ENCODE measurements at regions not wholly inside any gene's neighbourhood (a gene's known extent, or its start where the extent isn't known, plus 50 kb on each side); places are given as distances from the start of the nearest gene placed in this dataset.
"Not testable (repeated sequence)": the region's sequence is repeated elsewhere in the genome, so short reads cannot be mapped to it uniquely, and the experiment has no call there.

DNA sequence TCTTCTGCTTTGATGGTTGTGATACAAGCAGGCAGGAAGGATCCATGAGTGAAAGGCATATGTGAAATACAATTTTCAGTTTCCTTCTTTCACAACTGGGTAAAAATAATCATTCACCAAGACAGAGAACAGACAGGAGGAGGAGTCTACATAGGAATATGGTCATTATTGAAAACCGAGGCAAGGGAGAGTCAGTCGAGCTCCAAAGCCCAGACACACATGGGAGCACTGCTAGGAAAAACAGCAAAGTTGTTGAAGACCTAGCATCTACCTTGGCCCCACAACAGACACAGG, 260.6 kb downstream of the ERMARD start:
- Mint-ChIP-seq H3K36me3 (ENCODE audit: low read depth) (no peaks in the 10 kb centered on the region), H3K27ac (no peak overlapping the region), H3K4me3 (no peak overlapping the region), H3K27me3 (peaks cover 32% of the 10 kb centered on the region), H3K9me3 (no peaks in the 10 kb centered on the region), H3K4me1 (ENCODE audit: low read depth) (no peaks in the 10 kb centered on the region)

DNA sequence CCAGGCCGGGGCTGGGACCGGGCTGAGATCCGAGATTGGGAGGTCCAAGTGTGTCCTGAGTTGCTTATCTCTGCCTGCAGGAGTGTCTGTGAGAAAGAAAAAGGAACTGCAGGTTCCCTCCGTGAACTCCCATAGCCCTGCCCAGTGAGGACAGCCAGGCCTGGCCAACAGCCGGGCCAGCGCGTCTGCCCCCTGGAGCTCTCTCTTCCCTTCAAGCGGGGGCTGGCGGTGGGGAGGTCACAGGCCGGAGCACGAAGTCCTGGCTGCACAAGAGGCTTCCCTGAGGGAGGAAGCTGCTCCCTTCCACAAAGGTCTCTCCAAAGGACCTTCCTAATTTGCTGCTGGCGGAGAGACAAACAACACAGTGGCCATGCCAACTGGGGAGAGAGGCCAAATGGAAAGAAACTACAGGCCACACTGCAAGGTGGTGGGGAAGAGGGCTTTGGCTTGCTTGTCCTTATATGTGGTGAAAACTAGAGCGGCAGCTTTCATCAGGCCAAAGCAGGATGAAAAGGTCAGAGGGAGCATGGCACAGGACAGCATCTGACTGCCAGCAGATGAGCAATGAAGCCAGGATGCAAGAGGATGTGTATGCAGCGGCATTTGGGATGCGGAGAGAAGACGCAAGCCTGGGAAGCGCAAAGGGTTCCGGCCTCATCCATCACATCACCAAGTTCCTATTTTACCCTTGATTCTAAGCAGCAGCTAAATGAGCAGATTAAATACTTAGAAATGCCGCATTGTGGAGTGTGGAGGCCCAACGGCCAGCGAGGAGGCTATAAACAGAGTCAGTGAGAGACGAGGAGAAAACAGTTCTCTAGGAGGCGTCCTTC, 260.0 kb downstream of the ERMARD start:
- Mint-ChIP-seq H3K27me3 (peaks cover 31% of the 10 kb centered on the region), H3K4me1 (ENCODE audit: low read depth) (no peaks in the 10 kb centered on the region), H3K9me3 (no peaks in the 10 kb centered on the region), H3K27ac (no peak overlapping the region), H3K36me3 (ENCODE audit: low read depth) (no peaks in the 10 kb centered on the region), H3K4me3 (no peak overlapping the region)

GRCh38 chr6:170010665-170011203, 259.3 kb downstream of the ERMARD start:
- Mint-ChIP-seq H3K27me3 (peaks cover 28% of the 10 kb centered on the region), H3K27ac (no peak overlapping the region), H3K36me3 (ENCODE audit: low read depth) (no peaks in the 10 kb centered on the region), H3K4me1 (ENCODE audit: low read depth) (peaks cover 3% of the 10 kb centered on the region), H3K9me3 (peaks cover under 1% of the 10 kb centered on the region), H3K4me3 (no peak overlapping the region)

- Mint-ChIP-seq H3K4me3 (no peak overlapping the region), H3K4me1 (ENCODE audit: low read depth) (peaks cover 10% of the 10 kb centered on the region)
Observed at GRCh38 chr6:170008294-170008785, 256.9 kb downstream of the ERMARD start.

GRCh38 chr6:170007468-170008293, 256.3 kb downstream of the ERMARD start:
- Mint-ChIP-seq H3K27ac (no peak overlapping the region), H3K9me3 (peaks cover 23% of the 10 kb centered on the region), H3K27me3 (peaks cover 6% of the 10 kb centered on the region), H3K4me3 (no peak overlapping the region), H3K36me3 (ENCODE audit: low read depth) (peaks cover 7% of the 10 kb centered on the region), H3K4me1 (ENCODE audit: low read depth) (peaks cover 10% of the 10 kb centered on the region)

More at GRCh38 chr6:170008294-170008785, 256.9 kb downstream of the ERMARD start:
- H3K27me3 Mint-ChIP-seq: peaks cover 10% of the 10 kb centered on the region
- H3K27ac Mint-ChIP-seq: no peak overlapping the region
- H3K9me3 Mint-ChIP-seq: peaks cover 16% of the 10 kb centered on the region
- peaks cover 7% of the 10 kb centered on the region for H3K36me3 Mint-ChIP-seq (ENCODE audit: low read depth)

GRCh38 chr6:170006900-170007467, 255.6 kb downstream of the ERMARD start:
- Mint-ChIP-seq H3K4me3 (no peak overlapping the region), H3K27ac (no peak overlapping the region), H3K9me3 (peaks cover 28% of the 10 kb centered on the region), H3K4me1 (ENCODE audit: low read depth) (peaks cover 10% of the 10 kb centered on the region), H3K27me3 (peaks cover 2% of the 10 kb centered on the region), H3K36me3 (ENCODE audit: low read depth) (peaks cover 7% of the 10 kb centered on the region)

GRCh38 chr6:170006071-170006899, 254.9 kb downstream of the ERMARD start:
- Mint-ChIP-seq H3K36me3 (ENCODE audit: low read depth) (peaks cover 7% of the 10 kb centered on the region), H3K9me3 (peaks cover 28% of the 10 kb centered on the region), H3K27me3 (no peaks in the 10 kb centered on the region), H3K27ac (no peak overlapping the region), H3K4me3 (no peak overlapping the region), H3K4me1 (ENCODE audit: low read depth) (peaks cover 10% of the 10 kb centered on the region)

GRCh38 chr6:170005665-170006064, 254.2 kb downstream of the ERMARD start:
- Mint-ChIP-seq H3K9me3 (peaks cover 28% of the 10 kb centered on the region), H3K36me3 (ENCODE audit: low read depth) (peaks cover 7% of the 10 kb centered on the region), H3K4me1 (ENCODE audit: low read depth) (peaks cover 10% of the 10 kb centered on the region), H3K27ac (peak overlapping the region; percentile 3), H3K27me3 (no peaks in the 10 kb centered on the region), H3K4me3 (no peak overlapping the region)

- peaks cover 7% of the 10 kb centered on the region for H3K36me3 Mint-ChIP-seq (ENCODE audit: low read depth)
- no peaks in the 10 kb centered on the region for H3K27me3 Mint-ChIP-seq
- H3K4me3 Mint-ChIP-seq: no peak overlapping the region
- H3K4me1 Mint-ChIP-seq (ENCODE audit: low read depth): peaks cover 10% of the 10 kb centered on the region
- H3K9me3 Mint-ChIP-seq: peaks cover 28% of the 10 kb centered on the region
- no peak overlapping the region for H3K27ac Mint-ChIP-seq
Observed at GRCh38 chr6:170004585-170005210, 253.3 kb downstream of the ERMARD start.

DNA sequence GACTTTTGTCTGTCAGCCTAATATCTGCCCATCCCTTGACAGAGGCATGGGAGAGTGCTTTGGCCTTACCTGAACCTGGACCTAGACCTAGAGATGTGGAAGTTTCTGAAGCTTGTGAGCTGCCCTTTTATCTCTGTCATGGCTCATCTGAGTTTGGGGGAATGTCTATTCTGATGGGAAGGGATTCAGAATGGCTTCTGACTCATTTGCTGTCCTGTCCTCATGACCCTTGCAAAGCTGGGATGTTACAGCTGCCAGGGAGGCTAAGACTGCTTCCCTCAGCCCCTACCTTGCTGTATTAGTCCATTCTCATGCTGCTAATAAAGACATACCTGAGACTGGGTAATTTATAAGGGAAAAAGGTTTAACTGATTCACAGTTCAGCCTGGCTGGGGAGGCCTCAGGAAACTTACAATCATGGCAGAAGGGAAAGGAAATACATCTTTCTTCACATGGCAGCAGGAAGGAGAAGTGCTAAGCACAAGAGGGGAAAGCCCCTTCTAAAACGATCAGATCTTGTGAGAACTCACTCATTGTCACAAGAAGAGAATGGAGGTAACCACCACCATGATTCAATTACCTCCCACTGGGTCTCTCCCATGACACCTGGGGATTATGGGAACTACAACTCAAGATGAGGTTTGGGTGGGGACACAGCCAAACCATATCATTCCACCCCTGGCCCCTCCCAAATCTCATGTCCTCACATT, 252.2 kb downstream of the ERMARD start:
- Mint-ChIP-seq H3K27ac (no peak overlapping the region), H3K4me1 (ENCODE audit: low read depth) (peaks cover 10% of the 10 kb centered on the region), H3K4me3 (no peak overlapping the region), H3K27me3 (no peaks in the 10 kb centered on the region), H3K9me3 (peaks cover 28% of the 10 kb centered on the region), H3K36me3 (ENCODE audit: low read depth) (peaks cover 7% of the 10 kb centered on the region)

DNA sequence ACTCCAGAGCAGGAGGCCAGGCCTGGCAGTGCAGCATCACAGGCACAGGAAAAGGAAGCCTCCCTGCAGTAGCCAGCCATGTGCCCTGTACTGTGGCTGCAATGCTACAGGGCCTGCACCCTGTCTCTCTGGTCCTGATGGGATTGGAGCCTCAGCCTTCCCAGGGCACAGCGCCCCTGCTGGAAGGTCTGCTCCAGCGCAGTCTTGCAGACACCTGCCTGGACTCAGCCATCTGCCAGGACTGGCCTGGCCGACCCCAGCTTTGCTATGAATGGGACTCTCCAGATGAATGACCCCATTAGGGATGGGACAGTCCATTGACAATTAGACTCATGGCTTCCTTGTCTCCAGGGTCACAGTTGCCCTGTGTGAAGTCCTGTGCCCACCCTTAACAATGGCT, 251.6 kb downstream of the ERMARD start:
- peaks cover 7% of the 10 kb centered on the region for H3K36me3 Mint-ChIP-seq (ENCODE audit: low read depth)
- H3K4me1 Mint-ChIP-seq (ENCODE audit: low read depth): peaks cover 10% of the 10 kb centered on the region
- no peaks in the 10 kb centered on the region for H3K27me3 Mint-ChIP-seq
- H3K4me3 Mint-ChIP-seq: no peak overlapping the region
- peaks cover 28% of the 10 kb centered on the region for H3K9me3 Mint-ChIP-seq
- no peak overlapping the region for H3K27ac Mint-ChIP-seq

- peaks cover 28% of the 10 kb centered on the region for H3K9me3 Mint-ChIP-seq
- H3K27me3 Mint-ChIP-seq: not testable (repeated sequence)
Observed at GRCh38 chr6:170001782-170002181, 250.4 kb downstream of the ERMARD start.

GRCh38 chr6:170000071-170000843, 248.8 kb downstream of the ERMARD start:
- H3K27ac Mint-ChIP-seq: no peak overlapping the region
- H3K36me3 Mint-ChIP-seq (ENCODE audit: low read depth): peaks cover 3% of the 10 kb centered on the region
- H3K4me1 Mint-ChIP-seq (ENCODE audit: low read depth): peaks cover 5% of the 10 kb centered on the region
- peaks cover 22% of the 10 kb centered on the region for H3K9me3 Mint-ChIP-seq
- H3K27me3 Mint-ChIP-seq: no peaks in the 10 kb centered on the region
- no peak overlapping the region for H3K4me3 Mint-ChIP-seq

More at GRCh38 chr6:170001782-170002181, 250.4 kb downstream of the ERMARD start:
- H3K4me3 Mint-ChIP-seq; H3K36me3 Mint-ChIP-seq (ENCODE audit: low read depth); H3K27ac Mint-ChIP-seq: not testable (repeated sequence)
- peaks cover 13% of the 10 kb centered on the region for H3K4me1 Mint-ChIP-seq (ENCODE audit: low read depth)
